ENCODE measurements at regions not wholly inside any gene's neighbourhood (a gene's known extent, or its start where the extent isn't known, plus 50 kb on each side); places are given as distances from the start of the nearest gene placed in this dataset.
"Not testable (repeated sequence)": the region's sequence is repeated elsewhere in the genome, so short reads cannot be mapped to it uniquely, and the experiment has no call there.

- DNase-seq = peak; percentile 52 to 65
Observed at GRCh38 chr7:41459623-41460261, 243.1 kb downstream of the INHBA start.

GRCh38 chr7:41459183-41459582 lies 243.7 kb downstream of the INHBA start:
- peak; percentile 46 to 49 for DNase-seq

- DNase-seq = no peak
Observed at GRCh38 chr7:41457832-41458437, 245.0 kb downstream of the INHBA start.

- DNase-seq = no peak
Observed at GRCh38 chr7:41451826-41452225, 251.1 kb downstream of the INHBA start.

- DNase-seq = no peak
Observed at GRCh38 chr7:41449694-41450093, 253.2 kb downstream of the INHBA start.

- no peak for DNase-seq
Observed at GRCh38 chr7:41449286-41449685, 253.6 kb downstream of the INHBA start.

GRCh38 chr7:41448104-41448503 lies 254.8 kb downstream of the INHBA start:
- no peak for DNase-seq

GRCh38 chr7:41447450-41448042 lies 255.3 kb downstream of the INHBA start:
- no peak for DNase-seq

- DNase-seq = no peak
Observed at GRCh38 chr7:41446606-41447449, 256.1 kb downstream of the INHBA start.

GRCh38 chr7:41445946-41446345 lies 256.9 kb downstream of the INHBA start:
- no peak for DNase-seq

- no peak for DNase-seq
Observed at GRCh38 chr7:41445432-41445831, 257.5 kb downstream of the INHBA start.

- no peak for DNase-seq
Observed at GRCh38 chr7:41439515-41439879, 263.4 kb downstream of the INHBA start.

GRCh38 chr7:41438705-41439514 lies 264.0 kb downstream of the INHBA start:
- DNase-seq = no peak

- no peak for DNase-seq
Observed at GRCh38 chr7:41437257-41438196, 265.4 kb downstream of the INHBA start.

GRCh38 chr7:41436139-41436538 lies 266.8 kb downstream of the INHBA start:
- DNase-seq = no peak

- DNase-seq = not testable (repeated sequence)
Observed at GRCh38 chr7:41435020-41435419, 267.9 kb downstream of the INHBA start.

GRCh38 chr7:41431671-41432070 lies 271.2 kb downstream of the INHBA start:
- no peak for DNase-seq

- DNase-seq = no peak
Observed at GRCh38 chr7:41428381-41428780, 274.5 kb downstream of the INHBA start.

- DNase-seq = no peak
Observed at GRCh38 chr7:41425926-41426325, 277.0 kb downstream of the INHBA start.

GRCh38 chr7:41421056-41421455 lies 281.8 kb downstream of the INHBA start:
- no peak for DNase-seq

- DNase-seq = no peak
Observed at GRCh38 chr7:41420421-41420820, 282.5 kb downstream of the INHBA start.

- no peak for DNase-seq
Observed at GRCh38 chr7:41418337-41418736, 284.6 kb downstream of the INHBA start.
